ENCODE measurements at regions not wholly inside any gene's neighbourhood (a gene's known extent, or its start where the extent isn't known, plus 50 kb on each side); places are given as distances from the start of the nearest gene placed in this dataset.
A peak's percentile ranks its signal among the peaks of the same experiment; 100 is the strongest.

DNA sequence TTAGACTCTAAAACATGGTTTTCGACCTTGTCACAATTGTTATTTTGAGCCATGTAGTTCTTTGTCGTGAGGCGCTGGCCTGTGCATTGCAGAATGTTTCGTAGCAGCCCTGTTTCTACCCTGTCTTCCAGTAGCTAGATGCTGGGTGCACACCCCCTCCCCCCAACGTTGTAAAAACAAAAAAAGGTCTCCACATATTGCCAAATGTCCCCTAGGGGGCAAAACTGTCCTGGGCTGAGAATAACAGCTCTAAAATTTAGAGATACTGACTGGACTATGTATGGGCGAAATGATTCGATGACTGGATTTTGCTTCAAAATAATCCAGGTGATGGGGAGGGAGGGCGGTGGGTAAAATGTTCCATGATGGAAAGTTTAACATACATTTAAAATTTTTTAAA lies 126.1 kb upstream of the FUT8 start:
- DNase-seq, result no peak

DNA sequence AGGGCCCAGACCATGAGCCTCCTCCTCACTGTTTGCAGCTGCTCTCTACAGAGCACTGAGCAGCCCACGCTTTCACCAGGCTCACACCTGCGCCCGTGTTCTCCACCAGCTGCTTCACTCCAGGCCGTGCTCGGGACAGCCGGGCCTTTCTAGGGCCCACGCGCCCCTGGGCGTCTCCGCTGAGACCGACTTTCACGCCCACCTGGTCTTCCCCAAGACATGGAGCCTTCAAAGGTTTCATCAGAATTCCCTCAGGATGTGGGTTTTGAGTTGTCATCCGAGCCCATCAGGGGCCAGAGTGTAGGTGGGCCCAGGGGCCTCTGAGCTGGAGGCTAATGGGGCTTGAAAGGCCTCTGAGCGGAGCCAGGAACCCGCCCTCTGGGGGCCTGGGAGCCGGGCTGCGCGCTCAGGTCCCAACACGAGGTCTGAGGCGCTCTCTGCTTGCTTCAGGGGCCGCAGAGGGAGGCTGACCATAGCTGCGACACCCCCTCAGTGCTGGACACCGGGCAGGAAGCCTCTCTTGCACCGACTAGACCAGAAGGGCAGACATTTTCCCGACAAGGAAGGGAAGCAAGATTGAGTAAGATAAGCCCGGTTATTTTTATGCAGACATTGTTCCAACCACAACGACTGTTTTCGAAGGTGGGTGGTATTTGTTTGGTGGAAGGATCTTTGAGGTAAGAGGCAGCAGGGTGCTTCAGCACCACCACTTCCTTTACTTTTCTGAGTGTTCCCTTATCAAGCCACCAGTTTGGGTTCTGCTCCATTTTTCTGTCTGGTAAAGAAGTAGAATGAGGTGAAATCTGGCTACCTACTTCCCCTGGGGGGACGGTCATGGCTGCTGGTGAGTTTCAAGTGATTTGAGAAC lies 125.0 kb upstream of the FUT8 start:
- no peak for DNase-seq

DNA sequence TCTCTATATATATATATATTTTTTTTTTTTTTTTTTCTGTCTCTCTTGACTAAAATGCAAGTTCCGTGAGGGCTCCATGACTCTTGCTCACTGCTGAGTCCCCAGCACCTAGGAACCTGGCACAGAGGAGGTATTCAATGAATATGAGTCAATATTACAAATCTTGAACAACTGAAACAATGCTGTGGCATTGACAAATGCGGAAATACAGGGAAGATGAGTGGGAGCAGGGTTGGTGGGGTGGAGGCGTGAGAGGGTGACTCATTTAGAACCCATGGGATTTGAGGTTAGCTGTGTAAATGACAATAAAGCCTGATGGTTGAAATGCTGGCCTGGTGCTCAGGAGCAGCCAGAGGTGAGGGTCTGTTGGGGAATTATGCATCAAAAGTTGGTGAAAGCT lies 121.7 kb upstream of the FUT8 start:
- DNase-seq, result peak; percentile 7

DNA sequence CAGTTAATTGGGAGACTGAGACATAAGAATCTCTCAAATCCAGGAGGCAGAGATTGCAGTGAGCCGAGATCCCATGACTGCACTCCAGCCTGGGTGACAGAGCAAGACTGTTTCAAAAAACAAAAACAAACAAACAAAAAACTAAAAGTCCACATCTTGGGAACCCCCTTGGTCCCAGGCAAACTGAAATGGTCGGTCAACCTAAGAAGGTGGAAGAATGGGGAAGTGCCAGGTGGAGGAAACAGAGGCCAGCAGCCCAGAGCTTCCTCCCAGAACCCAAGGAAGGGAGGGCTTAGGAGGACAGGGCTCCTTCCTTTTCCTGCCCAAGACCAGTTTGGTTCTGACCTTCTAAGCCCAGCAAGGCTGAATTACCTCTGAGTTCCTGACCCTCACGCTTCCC lies 121.0 kb upstream of the FUT8 start:
- DNase-seq, result no peak

DNA sequence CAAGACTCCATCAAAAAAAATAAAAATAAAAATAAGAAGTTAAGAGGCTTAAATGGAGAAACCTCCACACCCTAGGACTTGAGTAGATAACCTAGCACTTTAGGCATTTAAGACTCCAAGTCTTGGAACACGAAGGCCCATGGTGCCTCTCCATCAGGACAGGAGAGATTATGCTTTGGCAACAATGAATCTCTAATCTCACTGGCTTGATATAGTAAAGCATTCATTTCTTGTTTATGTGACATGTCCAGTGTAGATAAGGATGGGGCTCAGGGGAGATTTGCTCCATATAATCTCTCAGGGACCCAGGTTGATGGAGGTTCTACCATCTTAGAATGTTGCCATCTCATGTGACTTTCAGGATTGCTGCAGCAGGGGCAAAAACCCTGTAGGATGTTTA lies 117.7 kb upstream of the FUT8 start:
- no peak for DNase-seq

DNA sequence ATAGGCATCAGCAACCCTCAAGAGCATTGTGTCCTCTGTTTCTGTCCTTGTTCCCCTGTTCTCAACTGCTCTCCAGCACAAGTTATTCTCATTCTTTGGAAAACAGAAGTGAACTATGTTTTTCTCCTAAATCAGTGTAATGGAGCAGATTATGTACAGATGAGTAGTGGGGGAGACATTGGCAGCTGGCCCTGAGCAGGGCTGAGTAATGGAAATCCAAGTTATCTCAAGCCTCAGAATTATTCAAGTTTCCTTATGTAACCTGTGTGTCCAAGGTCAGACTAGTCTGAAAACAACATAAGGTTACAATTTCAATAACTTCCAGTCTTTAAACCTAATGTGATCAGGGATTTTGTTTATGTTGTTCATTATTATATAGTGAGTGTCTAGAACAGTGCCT lies 116.1 kb upstream of the FUT8 start:
- no peak for DNase-seq

DNA sequence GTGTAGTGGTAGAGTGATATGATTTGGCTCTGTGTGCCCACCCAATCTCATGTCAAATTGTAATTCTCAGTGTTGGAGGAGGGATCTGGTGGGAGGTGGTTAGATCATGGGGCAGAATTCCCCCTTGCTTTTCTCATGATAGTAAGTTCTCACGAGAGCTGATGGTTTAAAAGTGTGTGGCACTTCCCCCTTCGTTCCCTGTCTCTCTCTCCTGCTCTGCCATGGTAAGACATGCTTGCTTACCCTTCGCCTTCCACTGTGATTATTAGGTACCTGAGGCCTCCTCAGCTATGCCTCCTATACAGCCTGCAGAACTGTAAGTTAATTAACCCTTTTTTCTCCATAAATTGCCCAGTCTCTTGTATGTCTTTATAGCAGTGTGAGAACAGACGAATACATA lies 115.7 kb upstream of the FUT8 start:
- DNase-seq, result no peak

DNA sequence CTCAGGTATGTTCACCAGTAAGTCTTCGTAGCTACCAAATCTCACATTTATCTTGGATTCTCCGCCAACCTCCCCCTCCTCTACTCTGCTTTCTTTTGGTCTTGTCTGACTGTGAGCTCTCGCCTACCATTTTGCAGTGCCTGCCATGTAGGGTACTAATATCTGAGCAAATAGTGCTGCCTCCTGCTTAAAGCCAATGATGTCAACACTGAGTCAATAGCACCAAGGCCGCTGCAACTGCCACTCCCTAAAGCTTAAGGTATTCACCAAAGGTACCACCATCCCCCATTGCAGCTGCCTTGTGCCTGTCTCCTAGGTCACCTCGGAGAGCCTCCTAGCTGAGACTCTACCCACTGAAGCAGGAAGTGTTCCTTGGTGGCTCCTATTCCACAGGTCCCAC lies 114.8 kb upstream of the FUT8 start:
- DNase-seq, result no peak

DNA sequence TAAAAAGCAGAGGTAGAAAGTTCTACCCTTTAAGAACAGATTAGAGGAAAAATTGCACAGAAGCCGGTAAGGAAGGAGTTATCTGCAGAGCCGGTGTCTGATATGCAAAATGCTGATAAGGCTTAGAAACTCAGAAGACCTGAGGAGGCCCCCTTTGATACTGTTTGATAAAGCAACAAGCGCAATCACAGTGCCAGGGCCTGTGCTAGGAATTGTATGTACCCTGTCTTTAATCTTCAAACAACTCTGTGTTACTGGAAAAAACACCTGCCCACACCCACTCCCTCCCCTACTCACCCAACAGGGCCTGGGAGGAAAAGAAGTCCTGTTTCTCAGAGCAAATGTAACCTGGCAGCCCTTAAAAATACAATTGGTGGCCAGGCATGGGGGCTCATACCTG lies 112.7 kb upstream of the FUT8 start:
- DNase-seq, result no peak

DNA sequence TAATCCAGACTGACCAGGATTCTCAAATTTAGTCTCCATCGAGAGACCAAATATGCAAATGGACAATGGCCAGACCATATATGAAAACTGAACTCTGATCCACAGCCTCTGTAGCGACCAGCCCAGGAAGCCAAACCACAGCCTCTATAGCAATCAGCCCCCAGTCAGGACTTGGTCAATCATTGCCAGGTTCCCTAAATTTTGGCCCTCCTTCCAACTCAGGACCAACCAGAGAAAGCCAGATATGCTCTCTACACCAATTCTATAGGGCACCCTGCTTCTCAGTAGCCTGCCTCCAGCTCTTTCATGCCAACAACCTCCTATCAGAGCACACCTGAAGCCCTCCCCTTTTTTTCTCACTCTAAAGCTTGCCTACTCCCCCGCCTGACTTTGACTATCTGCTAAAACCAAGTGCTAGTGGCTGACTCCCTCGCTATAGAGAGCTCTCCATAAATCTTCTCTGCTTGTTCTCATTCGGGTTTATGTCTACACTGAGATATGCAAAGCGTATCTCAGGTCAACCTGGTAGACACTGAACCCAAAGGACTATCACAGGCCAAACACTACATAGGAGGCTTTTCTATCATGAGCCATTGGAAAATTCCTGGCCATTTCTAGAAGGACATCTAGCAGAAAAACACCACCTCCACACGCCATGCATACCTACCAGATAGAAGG lies 110.5 kb upstream of the FUT8 start:
- no peak for DNase-seq

DNA sequence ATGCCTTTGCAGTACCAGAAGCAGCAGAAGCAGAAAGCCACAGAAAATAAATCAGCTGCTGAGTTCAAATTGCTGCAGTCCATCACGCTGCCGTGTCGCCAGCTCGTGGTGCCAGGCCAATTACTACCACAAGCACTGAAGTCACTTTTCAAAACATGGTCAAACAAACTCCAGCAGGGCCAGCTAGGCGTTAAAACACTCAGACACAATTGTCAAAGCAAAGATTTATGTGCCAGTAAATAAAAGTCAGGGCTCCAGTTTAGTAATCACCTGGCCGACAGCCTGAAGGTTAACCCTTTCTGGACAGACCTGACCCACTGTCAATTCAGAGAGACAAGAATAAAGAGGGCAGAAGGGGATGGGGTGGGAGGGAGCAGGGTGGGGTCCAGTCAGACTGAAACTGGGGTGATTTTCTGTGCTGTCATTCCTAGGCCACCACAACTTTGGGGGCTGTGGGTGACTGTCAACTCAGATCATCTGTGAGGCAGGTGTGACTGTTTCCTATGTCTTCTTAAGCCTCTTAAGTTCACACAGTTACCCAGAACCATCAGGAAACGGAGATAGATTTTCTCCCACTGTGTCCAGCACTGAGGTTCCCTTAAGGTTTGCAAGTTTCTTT lies 109.8 kb upstream of the FUT8 start:
- no peak for DNase-seq

DNA sequence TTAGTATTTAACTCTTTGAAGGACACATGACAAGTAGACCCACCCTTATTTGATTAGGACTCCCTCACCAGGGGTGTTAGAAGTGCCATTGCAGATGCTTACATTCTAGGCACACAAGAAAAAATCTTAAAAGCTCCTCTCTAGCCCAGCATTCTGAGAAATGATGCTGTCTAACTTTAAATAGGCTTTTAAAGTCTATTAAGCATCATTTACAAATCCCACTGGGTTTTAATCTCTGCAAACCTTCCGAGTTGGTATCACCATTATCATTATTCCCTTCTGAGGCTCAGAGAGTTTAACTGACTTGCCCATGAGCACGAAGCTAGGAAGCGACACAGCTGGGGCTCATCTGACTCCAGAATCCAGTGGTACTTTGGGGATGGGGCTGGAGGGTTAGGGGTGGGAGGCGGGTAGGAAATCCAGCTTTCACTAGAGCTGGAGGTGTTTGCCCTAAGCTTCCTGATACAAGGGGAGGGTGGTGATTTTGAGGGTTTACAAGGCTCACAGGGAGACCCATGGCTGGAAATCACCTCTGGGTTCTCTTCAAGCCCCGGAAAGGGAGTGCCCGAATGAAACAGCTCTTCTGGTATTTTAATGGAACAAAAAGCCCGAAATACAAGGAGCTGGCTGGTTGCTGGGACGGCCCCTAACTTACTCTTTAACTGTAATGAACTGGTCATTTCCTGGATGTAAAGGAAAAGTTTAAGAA lies 109.2 kb upstream of the FUT8 start:
- no peak for DNase-seq

DNA sequence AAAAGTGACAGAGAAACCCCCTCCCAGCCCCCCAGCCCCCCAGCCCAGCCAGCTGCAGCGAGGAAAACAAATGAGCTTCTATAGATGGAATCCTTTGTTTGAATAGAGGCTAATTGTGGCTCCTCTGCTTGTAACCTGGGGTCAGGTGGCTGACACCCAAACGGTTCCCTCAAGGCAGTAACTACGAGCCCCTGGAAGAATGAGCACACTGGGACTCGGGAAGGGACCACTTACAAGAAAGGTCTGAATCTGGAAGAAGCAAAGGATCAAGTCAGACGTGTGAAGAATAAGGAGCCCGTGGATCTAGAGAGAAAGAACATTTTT lies 108.7 kb upstream of the FUT8 start:
- no peak for DNase-seq

DNA sequence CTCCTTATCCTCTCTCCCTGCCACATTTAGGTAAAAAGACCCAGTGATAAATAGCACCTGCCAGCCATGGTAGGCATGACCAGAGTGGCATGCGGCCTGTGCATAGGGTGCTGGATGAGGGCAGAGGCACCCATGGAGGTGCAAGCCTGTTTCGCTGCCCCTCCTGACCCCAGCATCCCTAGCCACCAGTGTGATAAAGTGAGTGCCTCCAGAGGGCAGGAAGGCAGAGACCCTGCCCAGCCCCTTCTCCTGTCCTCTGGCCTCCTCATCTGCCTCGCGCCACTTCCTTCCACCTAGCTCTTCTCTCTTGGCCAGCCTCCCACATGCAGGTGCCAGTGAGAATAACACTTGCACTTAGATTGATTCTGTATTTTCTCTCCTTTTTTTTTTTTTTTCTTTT lies 108.3 kb upstream of the FUT8 start:
- DNase-seq, result no peak

DNA sequence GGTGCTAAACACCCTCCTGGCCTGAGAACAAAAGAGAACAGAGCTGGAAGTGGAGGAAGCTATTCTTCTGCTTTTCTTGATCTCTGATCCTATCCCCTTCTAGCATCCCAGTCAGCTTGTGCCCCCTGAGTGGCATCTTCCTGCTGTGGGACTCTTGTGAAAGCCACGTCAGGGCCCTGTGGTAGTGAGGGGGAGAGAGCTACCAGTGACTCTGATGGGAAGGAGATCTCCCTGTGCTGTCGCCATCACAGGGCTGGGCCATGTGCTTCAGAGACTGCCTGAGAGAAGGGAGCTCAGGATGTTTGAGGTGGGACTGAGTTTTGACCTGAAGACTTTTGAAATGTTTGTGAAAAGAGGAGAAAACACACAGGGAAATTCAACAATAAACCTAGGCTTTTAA lies 107.6 kb upstream of the FUT8 start:
- DNase-seq, result no peak

DNA sequence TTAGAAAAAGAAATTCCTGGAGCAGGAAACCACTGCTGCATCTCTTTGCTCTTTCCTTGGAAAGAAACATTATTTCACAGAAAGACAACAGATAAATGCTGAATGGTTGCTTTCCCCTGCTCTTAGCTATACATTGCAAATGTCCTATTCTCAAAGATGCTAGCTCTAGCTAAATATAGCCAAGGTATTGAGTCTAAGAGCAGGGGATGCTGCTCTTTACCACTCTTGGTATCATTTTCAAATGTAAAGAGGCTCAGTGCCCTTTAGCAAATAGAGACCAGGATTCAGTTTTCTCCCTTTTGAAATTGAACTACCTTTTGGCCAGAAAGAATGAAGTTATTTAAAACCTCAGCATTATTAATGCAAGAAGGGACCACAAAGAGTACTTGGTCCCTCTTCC lies 104.0 kb upstream of the FUT8 start:
- DNase-seq, result no peak

DNA sequence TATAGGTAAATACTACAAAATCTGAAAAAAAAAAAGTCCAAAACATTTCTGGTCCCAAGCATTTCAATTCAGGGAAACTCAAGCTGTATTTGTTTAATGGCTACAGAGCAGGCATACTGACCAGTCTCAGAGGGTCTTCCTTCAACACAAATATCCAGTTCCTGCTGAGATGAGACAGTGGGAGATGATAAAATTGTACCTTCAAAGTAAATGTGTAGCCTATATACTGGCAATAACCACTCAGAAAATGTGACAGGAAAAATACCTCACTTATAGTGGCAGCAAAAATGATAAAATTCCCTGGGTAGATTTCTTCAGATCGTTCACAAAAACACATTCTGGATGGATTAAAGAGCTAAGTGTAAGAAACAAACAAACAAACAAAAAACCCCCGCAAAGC lies 102.0 kb upstream of the FUT8 start:
- no peak for DNase-seq

DNA sequence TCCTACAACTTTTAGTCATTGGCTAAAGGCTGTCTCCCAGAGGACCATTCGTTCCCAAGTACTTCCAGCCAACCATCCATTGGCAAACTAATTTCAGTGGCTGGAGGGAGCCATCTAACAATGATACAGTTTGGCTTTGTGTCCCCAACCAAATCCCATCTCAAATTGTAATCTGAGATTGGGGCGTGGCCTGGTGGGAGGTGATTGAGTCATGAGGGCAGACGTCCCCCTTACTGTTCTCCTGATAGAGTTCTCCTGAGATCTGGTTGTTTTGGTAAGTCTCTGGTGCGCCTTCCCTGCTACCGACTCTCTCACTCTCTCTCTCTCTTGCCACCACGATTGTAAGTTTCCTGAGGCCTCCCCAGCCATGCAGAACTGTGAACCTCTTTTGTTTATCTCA lies 99.7 kb upstream of the FUT8 start:
- DNase-seq, result no peak

DNA sequence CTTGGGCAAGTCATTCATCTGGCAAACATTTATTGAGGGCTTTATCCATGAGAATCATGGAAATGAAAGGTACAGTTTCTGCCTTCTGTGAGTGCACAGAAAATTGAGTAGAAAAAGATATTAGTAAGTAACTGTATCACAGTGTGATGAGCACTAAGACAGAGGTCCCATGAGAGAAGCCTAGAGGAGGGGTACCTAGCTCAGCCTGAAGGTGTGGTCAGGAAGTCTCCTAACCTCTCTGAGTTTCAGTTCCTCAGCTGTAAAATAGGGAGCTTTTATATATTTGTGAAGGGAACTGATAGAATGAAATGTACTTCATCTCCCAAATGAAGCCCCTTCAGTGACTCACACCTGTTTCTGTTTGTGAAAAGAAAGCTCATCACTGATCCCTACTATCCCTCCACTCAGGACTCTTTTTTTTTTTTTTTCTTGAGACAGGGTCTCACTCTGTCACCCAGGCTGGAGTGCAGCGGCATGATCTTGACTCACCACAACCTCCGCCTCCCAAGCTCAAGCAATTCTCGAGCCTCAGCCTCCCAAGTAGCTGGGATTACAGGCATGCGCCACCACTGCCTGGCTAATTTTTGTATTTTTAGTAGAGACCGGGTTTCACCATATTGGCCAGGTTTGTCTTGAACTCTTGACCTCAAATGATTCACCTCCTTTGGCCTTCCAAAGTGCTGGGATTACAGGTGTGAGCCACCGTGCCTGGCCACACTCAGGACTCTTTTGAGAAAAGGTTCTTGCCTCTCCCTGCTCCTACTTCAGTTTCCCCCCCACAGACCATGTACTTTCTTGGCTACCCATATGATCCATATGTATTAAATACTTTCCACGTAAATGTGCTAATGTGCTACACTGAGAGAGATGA lies 93.7 kb upstream of the FUT8 start:
- no peak for DNase-seq

DNA sequence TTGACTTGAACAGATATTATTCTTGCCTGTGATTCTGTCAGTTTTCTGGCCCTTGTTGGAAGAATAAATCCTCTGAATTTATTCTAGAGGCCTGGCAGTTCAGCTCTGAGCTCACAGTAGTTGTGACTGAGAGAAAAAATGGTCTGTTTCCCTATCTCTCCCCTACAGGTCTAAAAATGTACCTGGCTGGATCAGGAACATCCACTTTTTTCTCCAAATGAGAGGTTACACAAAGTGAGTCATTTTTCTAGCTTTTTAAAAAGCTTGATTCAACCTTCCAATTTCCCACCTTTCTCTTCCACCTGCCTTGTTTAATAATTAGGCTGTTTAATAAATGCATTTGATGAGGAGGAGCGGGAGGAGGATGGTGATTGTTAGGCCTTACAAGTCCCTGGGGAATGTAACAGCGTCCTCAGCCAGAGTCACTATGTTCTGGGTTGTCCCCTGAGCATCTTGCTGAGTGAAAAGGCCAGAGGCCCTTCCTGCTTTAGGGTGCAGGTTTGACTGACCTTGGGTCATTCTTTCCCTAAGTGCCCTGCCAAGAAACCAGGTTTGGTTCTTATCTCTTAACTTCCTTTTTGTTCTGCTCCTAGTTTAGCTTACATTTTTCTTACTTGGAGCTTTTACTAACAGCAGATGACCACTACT lies 91.7 kb upstream of the FUT8 start:
- no peak for DNase-seq

DNA sequence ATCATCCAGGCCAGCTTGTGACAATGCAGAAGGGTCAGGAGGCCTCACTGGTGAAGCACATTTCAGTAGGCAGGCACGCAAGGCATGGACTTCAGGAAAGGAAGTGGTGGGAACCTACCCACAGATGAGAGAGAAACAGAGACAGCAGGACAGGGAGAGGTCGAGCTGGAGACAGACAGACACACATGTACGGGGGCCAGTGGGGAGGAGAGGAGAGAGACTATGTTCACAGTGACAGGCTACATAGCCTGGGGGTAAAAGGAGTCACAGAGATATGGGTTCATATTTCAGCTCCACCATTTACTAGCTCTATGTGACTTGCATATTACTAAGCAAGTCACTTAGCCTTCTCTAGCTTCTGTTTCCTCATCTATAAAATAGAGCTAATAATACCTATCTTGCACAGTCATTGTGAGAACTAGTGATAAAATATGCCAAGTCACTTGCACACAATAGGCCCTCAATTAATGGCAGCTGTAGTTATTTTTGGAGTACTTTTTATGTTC lies 91.1 kb upstream of the FUT8 start:
- no peak for DNase-seq

DNA sequence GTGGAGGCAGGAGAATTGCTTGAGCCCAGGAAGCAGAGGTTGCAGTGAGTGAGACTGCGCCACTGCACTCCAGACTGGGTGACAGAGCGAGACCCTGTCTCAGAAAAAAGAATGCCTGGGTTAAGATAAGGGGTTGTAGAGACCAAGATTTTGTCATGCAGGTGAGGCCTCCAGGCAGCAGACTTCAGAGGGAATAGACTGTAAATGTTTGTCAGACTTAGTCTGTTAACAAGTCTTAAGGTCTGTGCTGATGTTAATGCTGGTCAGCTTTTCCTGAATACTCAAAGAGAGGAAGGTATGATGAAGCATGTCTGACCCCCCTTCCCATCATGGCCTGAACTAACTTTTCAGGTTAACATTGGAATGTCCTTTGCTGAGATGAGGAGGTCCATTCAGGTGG lies 83.0 kb upstream of the FUT8 start:
- DNase-seq, result no peak

Data from GOT3 (cell line).